ENCODE measurements at regions not wholly inside any gene's neighbourhood (a gene's known extent, or its start where the extent isn't known, plus 50 kb on each side); places are given as distances from the start of the nearest gene placed in this dataset.

DNA sequence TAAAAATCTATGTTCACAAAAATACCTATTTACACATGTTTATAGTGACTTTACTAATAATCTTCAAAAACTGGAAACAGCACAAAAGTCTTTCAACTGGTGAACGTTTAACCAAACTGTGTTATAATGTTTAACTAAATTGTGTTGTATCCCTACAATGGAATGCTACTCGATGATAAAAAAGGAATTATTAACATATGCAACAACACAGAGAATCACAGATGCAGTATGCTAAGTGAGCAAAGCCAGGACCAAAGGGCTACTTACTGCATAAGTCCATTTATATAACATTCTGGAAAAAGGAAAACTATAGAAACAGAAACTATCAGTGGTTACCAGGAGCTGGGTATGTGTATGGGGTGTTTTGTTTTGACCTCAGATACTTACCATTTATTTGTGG, 602.2 kb upstream of the BTBD3 start:
- Mint-ChIP-seq H3K9me3 (peaks cover 36% of the 10 kb centered on the region), H3K27ac (no peak overlapping the region), H3K4me1 (peaks cover 2% of the 10 kb centered on the region; the same call in 1 of the 2 replicates), H3K4me3 (no peak overlapping the region), H3K27me3 (ENCODE audit: low read depth) (no peaks in the 10 kb centered on the region), H3K36me3 (peaks cover 15% of the 10 kb centered on the region)
- ATAC-seq = no peak
- CTCF ChIA-PET = no interaction called here
- TF ChIP-seq, protein P1, sequence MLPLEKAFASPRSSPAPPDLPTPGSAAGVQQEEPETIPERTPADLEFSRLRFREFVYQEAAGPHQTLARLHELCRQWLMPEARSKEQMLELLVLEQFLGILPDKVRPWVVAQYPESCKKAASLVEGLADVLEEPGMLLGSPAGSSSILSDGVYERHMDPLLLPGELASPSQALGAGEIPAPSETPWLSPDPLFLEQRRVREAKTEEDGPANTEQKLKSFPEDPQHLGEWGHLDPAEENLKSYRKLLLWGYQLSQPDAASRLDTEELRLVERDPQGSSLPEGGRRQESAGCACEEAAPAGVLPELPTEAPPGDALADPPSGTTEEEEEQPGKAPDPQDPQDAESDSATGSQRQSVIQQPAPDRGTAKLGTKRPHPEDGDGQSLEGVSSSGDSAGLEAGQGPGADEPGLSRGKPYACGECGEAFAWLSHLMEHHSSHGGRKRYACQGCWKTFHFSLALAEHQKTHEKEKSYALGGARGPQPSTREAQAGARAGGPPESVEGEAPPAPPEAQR (CRISPR knock-in tag; IDR thresholded peaks at IDR 0.05) = no peak
- TF ChIP-seq, protein P2, sequence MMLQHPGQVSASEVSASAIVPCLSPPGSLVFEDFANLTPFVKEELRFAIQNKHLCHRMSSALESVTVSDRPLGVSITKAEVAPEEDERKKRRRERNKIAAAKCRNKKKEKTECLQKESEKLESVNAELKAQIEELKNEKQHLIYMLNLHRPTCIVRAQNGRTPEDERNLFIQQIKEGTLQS (CRISPR knock-in tag; conservative IDR thresholded peaks at IDR 0.05) = no peak
- TF ChIP-seq JAZF1 (CRISPR knock-in tag; IDR thresholded peaks at IDR 0.05) (no peak), CREM (CRISPR knock-in tag; IDR thresholded peaks at IDR 0.05) (no peak), NFATC4 (CRISPR knock-in tag; IDR thresholded peaks at IDR 0.05) (no peak), ZNF138 (CRISPR knock-in tag; conservative IDR thresholded peaks at IDR 0.05) (no peak), ZBTB21 (CRISPR knock-in tag; IDR thresholded peaks at IDR 0.05; ENCODE audit: borderline replicate concordance) (no peak), PRRX2 (CRISPR knock-in tag; IDR thresholded peaks at IDR 0.05) (no peak), TCF7 (CRISPR knock-in tag; IDR thresholded peaks at IDR 0.05; ENCODE audit: low read depth) (no peak)
- TF ChIP-seq, protein P3, sequence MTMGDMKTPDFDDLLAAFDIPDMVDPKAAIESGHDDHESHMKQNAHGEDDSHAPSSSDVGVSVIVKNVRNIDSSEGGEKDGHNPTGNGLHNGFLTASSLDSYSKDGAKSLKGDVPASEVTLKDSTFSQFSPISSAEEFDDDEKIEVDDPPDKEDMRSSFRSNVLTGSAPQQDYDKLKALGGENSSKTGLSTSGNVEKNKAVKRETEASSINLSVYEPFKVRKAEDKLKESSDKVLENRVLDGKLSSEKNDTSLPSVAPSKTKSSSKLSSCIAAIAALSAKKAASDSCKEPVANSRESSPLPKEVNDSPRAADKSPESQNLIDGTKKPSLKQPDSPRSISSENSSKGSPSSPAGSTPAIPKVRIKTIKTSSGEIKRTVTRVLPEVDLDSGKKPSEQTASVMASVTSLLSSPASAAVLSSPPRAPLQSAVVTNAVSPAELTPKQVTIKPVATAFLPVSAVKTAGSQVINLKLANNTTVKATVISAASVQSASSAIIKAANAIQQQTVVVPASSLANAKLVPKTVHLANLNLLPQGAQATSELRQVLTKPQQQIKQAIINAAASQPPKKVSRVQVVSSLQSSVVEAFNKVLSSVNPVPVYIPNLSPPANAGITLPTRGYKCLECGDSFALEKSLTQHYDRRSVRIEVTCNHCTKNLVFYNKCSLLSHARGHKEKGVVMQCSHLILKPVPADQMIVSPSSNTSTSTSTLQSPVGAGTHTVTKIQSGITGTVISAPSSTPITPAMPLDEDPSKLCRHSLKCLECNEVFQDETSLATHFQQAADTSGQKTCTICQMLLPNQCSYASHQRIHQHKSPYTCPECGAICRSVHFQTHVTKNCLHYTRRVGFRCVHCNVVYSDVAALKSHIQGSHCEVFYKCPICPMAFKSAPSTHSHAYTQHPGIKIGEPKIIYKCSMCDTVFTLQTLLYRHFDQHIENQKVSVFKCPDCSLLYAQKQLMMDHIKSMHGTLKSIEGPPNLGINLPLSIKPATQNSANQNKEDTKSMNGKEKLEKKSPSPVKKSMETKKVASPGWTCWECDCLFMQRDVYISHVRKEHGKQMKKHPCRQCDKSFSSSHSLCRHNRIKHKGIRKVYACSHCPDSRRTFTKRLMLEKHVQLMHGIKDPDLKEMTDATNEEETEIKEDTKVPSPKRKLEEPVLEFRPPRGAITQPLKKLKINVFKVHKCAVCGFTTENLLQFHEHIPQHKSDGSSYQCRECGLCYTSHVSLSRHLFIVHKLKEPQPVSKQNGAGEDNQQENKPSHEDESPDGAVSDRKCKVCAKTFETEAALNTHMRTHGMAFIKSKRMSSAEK (CRISPR knock-in tag; IDR thresholded peaks at IDR 0.05; ENCODE audit: borderline replicate concordance) = no peak
- TF ChIP-seq, protein P4, sequence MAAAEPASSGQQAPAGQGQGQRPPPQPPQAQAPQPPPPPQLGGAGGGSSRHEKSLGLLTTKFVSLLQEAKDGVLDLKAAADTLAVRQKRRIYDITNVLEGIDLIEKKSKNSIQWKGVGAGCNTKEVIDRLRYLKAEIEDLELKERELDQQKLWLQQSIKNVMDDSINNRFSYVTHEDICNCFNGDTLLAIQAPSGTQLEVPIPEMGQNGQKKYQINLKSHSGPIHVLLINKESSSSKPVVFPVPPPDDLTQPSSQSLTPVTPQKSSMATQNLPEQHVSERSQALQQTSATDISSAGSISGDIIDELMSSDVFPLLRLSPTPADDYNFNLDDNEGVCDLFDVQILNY (CRISPR knock-in tag; IDR thresholded peaks at IDR 0.05) = no peak
- TF ChIP-seq, protein P5, sequence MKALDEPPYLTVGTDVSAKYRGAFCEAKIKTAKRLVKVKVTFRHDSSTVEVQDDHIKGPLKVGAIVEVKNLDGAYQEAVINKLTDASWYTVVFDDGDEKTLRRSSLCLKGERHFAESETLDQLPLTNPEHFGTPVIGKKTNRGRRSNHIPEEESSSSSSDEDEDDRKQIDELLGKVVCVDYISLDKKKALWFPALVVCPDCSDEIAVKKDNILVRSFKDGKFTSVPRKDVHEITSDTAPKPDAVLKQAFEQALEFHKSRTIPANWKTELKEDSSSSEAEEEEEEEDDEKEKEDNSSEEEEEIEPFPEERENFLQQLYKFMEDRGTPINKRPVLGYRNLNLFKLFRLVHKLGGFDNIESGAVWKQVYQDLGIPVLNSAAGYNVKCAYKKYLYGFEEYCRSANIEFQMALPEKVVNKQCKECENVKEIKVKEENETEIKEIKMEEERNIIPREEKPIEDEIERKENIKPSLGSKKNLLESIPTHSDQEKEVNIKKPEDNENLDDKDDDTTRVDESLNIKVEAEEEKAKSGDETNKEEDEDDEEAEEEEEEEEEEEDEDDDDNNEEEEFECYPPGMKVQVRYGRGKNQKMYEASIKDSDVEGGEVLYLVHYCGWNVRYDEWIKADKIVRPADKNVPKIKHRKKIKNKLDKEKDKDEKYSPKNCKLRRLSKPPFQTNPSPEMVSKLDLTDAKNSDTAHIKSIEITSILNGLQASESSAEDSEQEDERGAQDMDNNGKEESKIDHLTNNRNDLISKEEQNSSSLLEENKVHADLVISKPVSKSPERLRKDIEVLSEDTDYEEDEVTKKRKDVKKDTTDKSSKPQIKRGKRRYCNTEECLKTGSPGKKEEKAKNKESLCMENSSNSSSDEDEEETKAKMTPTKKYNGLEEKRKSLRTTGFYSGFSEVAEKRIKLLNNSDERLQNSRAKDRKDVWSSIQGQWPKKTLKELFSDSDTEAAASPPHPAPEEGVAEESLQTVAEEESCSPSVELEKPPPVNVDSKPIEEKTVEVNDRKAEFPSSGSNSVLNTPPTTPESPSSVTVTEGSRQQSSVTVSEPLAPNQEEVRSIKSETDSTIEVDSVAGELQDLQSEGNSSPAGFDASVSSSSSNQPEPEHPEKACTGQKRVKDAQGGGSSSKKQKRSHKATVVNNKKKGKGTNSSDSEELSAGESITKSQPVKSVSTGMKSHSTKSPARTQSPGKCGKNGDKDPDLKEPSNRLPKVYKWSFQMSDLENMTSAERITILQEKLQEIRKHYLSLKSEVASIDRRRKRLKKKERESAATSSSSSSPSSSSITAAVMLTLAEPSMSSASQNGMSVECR (CRISPR knock-in tag; IDR thresholded peaks at IDR 0.05; ENCODE audit: borderline replicate concordance) = no peak
- POLR2A ChIA-PET = no interaction called here
- DNase-seq (ENCODE audit: low spot score) = no peak

DNA sequence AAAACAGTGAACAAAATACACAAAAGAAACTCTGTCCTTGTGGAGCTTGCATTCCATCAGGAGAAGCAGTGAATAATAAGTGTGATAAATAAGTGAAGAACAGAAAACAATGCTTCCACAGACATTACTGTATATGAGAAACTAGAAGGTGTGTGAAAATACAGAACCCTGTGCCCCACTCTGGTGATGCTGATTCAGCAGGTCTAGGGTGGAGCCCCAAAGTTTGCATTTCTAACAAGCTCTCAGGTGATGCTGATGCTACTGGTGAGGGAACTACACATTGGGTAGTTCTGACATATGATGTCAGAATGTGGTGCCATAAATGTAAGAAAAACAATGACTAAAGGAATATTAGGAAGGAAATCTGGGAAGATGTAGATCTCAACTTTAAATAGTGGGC, 601.4 kb upstream of the BTBD3 start:
- Mint-ChIP-seq H3K36me3 (peaks cover 20% of the 10 kb centered on the region), H3K27me3 (ENCODE audit: low read depth) (no peaks in the 10 kb centered on the region), H3K4me1 (peaks cover 2% of the 10 kb centered on the region; the same call in 1 of the 2 replicates), H3K27ac (no peak overlapping the region), H3K9me3 (peaks cover 41% of the 10 kb centered on the region), H3K4me3 (no peak overlapping the region)
- ChIA-PET CTCF (no interaction called here), POLR2A (no interaction called here)
- no peak for TF ChIP-seq ZNF416 (CRISPR knock-in tag; IDR thresholded peaks at IDR 0.05)
- TF ChIP-seq JUN (CRISPR knock-in tag; IDR thresholded peaks at IDR 0.05) = no peak
- TF ChIP-seq, protein P6, sequence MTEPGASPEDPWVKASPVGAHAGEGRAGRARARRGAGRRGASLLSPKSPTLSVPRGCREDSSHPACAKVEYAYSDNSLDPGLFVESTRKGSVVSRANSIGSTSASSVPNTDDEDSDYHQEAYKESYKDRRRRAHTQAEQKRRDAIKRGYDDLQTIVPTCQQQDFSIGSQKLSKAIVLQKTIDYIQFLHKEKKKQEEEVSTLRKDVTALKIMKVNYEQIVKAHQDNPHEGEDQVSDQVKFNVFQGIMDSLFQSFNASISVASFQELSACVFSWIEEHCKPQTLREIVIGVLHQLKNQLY (CRISPR knock-in tag; IDR thresholded peaks at IDR 0.05) = no peak
- no peak for TF ChIP-seq CREM (CRISPR knock-in tag; IDR thresholded peaks at IDR 0.05)
- ATAC-seq (no peak), DNase-seq (ENCODE audit: low spot score) (no peak)
